Thyroid gland (tissue), 4 donors: ENCODE measurements at regions not wholly inside any gene's neighbourhood (a gene's known extent, or its start where the extent isn't known, plus 50 kb on each side); places are given as distances from the start of the nearest gene placed in this dataset.

Source experiments
- POLR2A ChIP-seq, 2 donors: fragments of 450-650 bp; IDR thresholded peaks; one replicate each; pipeline ENCODE4 v1.6.1; 2017; ENCODE audit warnings: antibody characterized with exemption in 2 of 2, mild to moderate bottlenecking in 2 of 2, moderate library complexity in 1 of 2
- TF ChIP-seq, protein P1 (sequence below), 6 experiments: fragments of 200-600 bp in 3 of 6; fragments of 450-650 bp in 3 of 6; sonication (generic) in 3 of 6; IDR thresholded peaks; one replicate each; pipeline ENCODE4 v1.5.1; 2016 to 2019; ENCODE audit warnings: antibody characterized with exemption in 6 of 6, mild to moderate bottlenecking in 2 of 6, inconsistent platforms in 1 of 6, moderate library complexity in 1 of 6

DNA sequence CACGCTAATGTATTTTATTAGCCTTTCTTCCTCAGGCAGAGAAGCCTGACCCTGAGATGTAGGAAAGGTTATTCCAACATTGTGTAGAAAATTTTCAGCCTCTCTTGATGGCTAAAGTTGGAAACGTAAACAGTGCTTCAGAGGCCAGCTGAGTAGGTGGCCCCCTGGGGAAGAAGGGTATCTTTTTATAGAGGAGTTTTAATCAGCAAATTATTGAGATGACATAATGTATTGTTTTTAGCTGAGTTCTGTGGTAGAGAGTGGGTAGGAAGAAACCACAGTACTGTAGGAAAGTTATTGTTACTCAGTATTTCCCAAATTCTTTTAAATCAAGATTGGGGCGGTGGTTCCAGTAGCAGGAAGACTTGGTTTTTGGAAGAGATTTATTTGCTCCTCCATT lies 268.8 kb downstream of the DLEU7 start:
- TF ChIP-seq, protein P1, sequence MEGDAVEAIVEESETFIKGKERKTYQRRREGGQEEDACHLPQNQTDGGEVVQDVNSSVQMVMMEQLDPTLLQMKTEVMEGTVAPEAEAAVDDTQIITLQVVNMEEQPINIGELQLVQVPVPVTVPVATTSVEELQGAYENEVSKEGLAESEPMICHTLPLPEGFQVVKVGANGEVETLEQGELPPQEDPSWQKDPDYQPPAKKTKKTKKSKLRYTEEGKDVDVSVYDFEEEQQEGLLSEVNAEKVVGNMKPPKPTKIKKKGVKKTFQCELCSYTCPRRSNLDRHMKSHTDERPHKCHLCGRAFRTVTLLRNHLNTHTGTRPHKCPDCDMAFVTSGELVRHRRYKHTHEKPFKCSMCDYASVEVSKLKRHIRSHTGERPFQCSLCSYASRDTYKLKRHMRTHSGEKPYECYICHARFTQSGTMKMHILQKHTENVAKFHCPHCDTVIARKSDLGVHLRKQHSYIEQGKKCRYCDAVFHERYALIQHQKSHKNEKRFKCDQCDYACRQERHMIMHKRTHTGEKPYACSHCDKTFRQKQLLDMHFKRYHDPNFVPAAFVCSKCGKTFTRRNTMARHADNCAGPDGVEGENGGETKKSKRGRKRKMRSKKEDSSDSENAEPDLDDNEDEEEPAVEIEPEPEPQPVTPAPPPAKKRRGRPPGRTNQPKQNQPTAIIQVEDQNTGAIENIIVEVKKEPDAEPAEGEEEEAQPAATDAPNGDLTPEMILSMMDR (IDR thresholded peaks at IDR 0.05): no peak
- TF ChIP-seq POLR2A (IDR thresholded peaks at IDR 0.05): no peak
